HAP-1 (cell line): ENCODE measurements at regions not wholly inside any gene's neighbourhood (a gene's known extent, or its start where the extent isn't known, plus 50 kb on each side); places are given as distances from the start of the nearest gene placed in this dataset.

Source experiments
- DNase-seq, 2 experiments: peaks; one replicate each; pipeline ENCODE4 v3.0.0-alpha.2; 2016 to 2020; ENCODE audit warnings: low spot score in 2 of 2
- H3K27me3 ChIP-seq: fragments of 250-450 bp; sonication (Bioruptor Pico); 2 replicates; pipeline ENCODE4 v1.5.1; 2020; ENCODE audit warnings: low read depth, mild to moderate bottlenecking, moderate library complexity
- H3K36me3 ChIP-seq: fragments of 250-450 bp; sonication (Bioruptor Pico); replicated peaks from 2 replicates; pipeline ENCODE4 v1.5.1; 2020; ENCODE audit warnings: mild to moderate bottlenecking
- H3K4me1 ChIP-seq: fragments of 250-450 bp; sonication (Bioruptor Pico); 2 replicates; pipeline ENCODE4 v1.5.1; 2020; ENCODE audit warnings: mild to moderate bottlenecking
- H3K4me3 ChIP-seq: fragments of 250-450 bp; sonication (Bioruptor Pico); 2 replicates; pipeline ENCODE4 v1.5.1; 2020; ENCODE audit warnings: mild to moderate bottlenecking, moderate library complexity
- H3K9me3 ChIP-seq: fragments of 250-450 bp; sonication (Bioruptor Pico); 2 replicates; pipeline ENCODE4 v1.5.1; 2020; ENCODE audit warnings: mild to moderate bottlenecking, moderate library complexity
- in situ Hi-C: fragments of 300-500 bp; cut with MboI; formaldehyde crosslinking; loops from 3 replicates; pipeline ENCODE4 v1.14.3; 2020; ENCODE audit warnings: low sequenced_read_pairs, inconsistent platforms, mixed read lengths

- H3K9me3 ChIP-seq: no peaks in the 10 kb centered on the region; the same call in 1 of the 2 replicates
- H3K4me3 ChIP-seq: no peak overlapping the region
- H3K4me1 ChIP-seq: no peaks in the 10 kb centered on the region
- DNase-seq: no peak
- in situ Hi-C loops: no loop called here
- H3K36me3 ChIP-seq: no peaks in the 10 kb centered on the region
- no peaks in the 10 kb centered on the region for H3K27me3 ChIP-seq
Observed at GRCh38 chr5:84535281-84535680, 150.6 kb upstream of the EDIL3 start.

- no peak for DNase-seq
- Histone ChIP-seq H3K36me3 (no peaks in the 10 kb centered on the region), H3K27me3 (no peaks in the 10 kb centered on the region), H3K9me3 (no peaks in the 10 kb centered on the region), H3K4me3 (no peak overlapping the region), H3K4me1 (no peaks in the 10 kb centered on the region)
- in situ Hi-C loops: no loop called here
Observed at GRCh38 chr5:84524491-84524890, 139.8 kb upstream of the EDIL3 start.

GRCh38 chr5:84518862-84519261 lies 134.2 kb upstream of the EDIL3 start:
- no peak overlapping the region for H3K4me3 ChIP-seq
- no peaks in the 10 kb centered on the region for H3K27me3 ChIP-seq
- no peaks in the 10 kb centered on the region for H3K4me1 ChIP-seq
- H3K9me3 ChIP-seq: no peaks in the 10 kb centered on the region
- DNase-seq: no peak
- no peaks in the 10 kb centered on the region for H3K36me3 ChIP-seq
- in situ Hi-C loops: no loop called here

GRCh38 chr5:84518370-84518769 lies 133.7 kb upstream of the EDIL3 start:
- Histone ChIP-seq H3K27me3 (no peaks in the 10 kb centered on the region), H3K4me1 (no peaks in the 10 kb centered on the region), H3K36me3 (no peaks in the 10 kb centered on the region), H3K9me3 (no peaks in the 10 kb centered on the region), H3K4me3 (no peak overlapping the region)
- in situ Hi-C loops: no loop called here
- DNase-seq: no peak

- no peaks in the 10 kb centered on the region for H3K36me3 ChIP-seq
- H3K27me3 ChIP-seq: no peaks in the 10 kb centered on the region; the same call in 1 of the 2 replicates
- H3K4me1 ChIP-seq: no peaks in the 10 kb centered on the region
- in situ Hi-C loops: no loop called here
- no peak overlapping the region for H3K4me3 ChIP-seq
- H3K9me3 ChIP-seq: no peaks in the 10 kb centered on the region
- DNase-seq: no peak
Observed at GRCh38 chr5:84506625-84507024, 121.9 kb upstream of the EDIL3 start.

GRCh38 chr5:84494453-84494852 lies 109.8 kb upstream of the EDIL3 start:
- in situ Hi-C loops: no loop called here
- Histone ChIP-seq H3K27me3 (0 out of 2 replicates have a peak, but pooled peaks cover 3% of the 10 kb centered on the region), H3K9me3 (no peaks in the 10 kb centered on the region), H3K4me1 (no peaks in the 10 kb centered on the region), H3K36me3 (no peaks in the 10 kb centered on the region), H3K4me3 (no peak overlapping the region)
- DNase-seq: no peak

- H3K4me1 ChIP-seq: no peaks in the 10 kb centered on the region
- H3K4me3 ChIP-seq: no peak overlapping the region
- in situ Hi-C loops: no loop called here
- no peaks in the 10 kb centered on the region for H3K9me3 ChIP-seq
- H3K27me3 ChIP-seq: 0 out of 2 replicates have a peak, but pooled peaks cover 3% of the 10 kb centered on the region
- DNase-seq: no peak
- no peaks in the 10 kb centered on the region for H3K36me3 ChIP-seq
Observed at GRCh38 chr5:84487963-84488362, 103.3 kb upstream of the EDIL3 start.

- Histone ChIP-seq H3K4me3 (no peak overlapping the region), H3K36me3 (no peaks in the 10 kb centered on the region), H3K4me1 (no peaks in the 10 kb centered on the region), H3K9me3 (no peaks in the 10 kb centered on the region), H3K27me3 (no peaks in the 10 kb centered on the region; the same call in 1 of the 2 replicates)
- DNase-seq: no peak
- in situ Hi-C loops: no loop called here
Observed at GRCh38 chr5:84480873-84481637, 96.4 kb upstream of the EDIL3 start.

- in situ Hi-C loops: no loop called here
- Histone ChIP-seq H3K4me3 (no peak overlapping the region), H3K36me3 (no peaks in the 10 kb centered on the region), H3K27me3 (no peaks in the 10 kb centered on the region; the same call in 1 of the 2 replicates), H3K4me1 (no peaks in the 10 kb centered on the region), H3K9me3 (no peaks in the 10 kb centered on the region)
- no peak for DNase-seq
Observed at GRCh38 chr5:84478603-84479002, 93.9 kb upstream of the EDIL3 start.

GRCh38 chr5:84477485-84477884 lies 92.8 kb upstream of the EDIL3 start:
- Histone ChIP-seq H3K36me3 (no peaks in the 10 kb centered on the region), H3K9me3 (no peaks in the 10 kb centered on the region), H3K27me3 (no peaks in the 10 kb centered on the region; the same call in 1 of the 2 replicates), H3K4me1 (no peaks in the 10 kb centered on the region), H3K4me3 (no peak overlapping the region)
- in situ Hi-C loops: no loop called here
- no peak for DNase-seq

- no peaks in the 10 kb centered on the region for H3K36me3 ChIP-seq
- H3K9me3 ChIP-seq: no peaks in the 10 kb centered on the region
- H3K27me3 ChIP-seq: no peaks in the 10 kb centered on the region; the same call in 1 of the 2 replicates
- H3K4me1 ChIP-seq: no peaks in the 10 kb centered on the region
- in situ Hi-C loops: no loop called here
- H3K4me3 ChIP-seq: no peak overlapping the region
- DNase-seq: no peak
Observed at GRCh38 chr5:84474126-84474525, 89.4 kb upstream of the EDIL3 start.

GRCh38 chr5:84453405-84453804 lies 68.7 kb upstream of the EDIL3 start:
- Histone ChIP-seq H3K4me1 (no peaks in the 10 kb centered on the region), H3K36me3 (no peaks in the 10 kb centered on the region), H3K9me3 (no peaks in the 10 kb centered on the region), H3K4me3 (no peak overlapping the region), H3K27me3 (no peaks in the 10 kb centered on the region)
- DNase-seq: no peak
- in situ Hi-C loops: no loop called here

GRCh38 chr5:84450617-84451414 lies 66.1 kb upstream of the EDIL3 start:
- no peaks in the 10 kb centered on the region for H3K27me3 ChIP-seq
- no peaks in the 10 kb centered on the region for H3K36me3 ChIP-seq
- in situ Hi-C loops: no loop called here
- DNase-seq: no peak
- no peaks in the 10 kb centered on the region for H3K9me3 ChIP-seq
- no peak overlapping the region for H3K4me3 ChIP-seq
- H3K4me1 ChIP-seq: no peaks in the 10 kb centered on the region

GRCh38 chr5:84445049-84445685 lies 60.5 kb upstream of the EDIL3 start:
- no peak for DNase-seq
- no peaks in the 10 kb centered on the region for H3K4me1 ChIP-seq
- no peak overlapping the region for H3K4me3 ChIP-seq
- no peaks in the 10 kb centered on the region for H3K9me3 ChIP-seq
- H3K36me3 ChIP-seq: no peaks in the 10 kb centered on the region
- no peaks in the 10 kb centered on the region for H3K27me3 ChIP-seq
- in situ Hi-C loops: no loop called here
